ENCODE measurements at regions not wholly inside any gene's neighbourhood (a gene's known extent, or its start where the extent isn't known, plus 50 kb on each side); places are given as distances from the start of the nearest gene placed in this dataset.

- Histone ChIP-seq H4K20me1 (ENCODE audit: insufficient read depth, low read length) (no peaks in the 10 kb centered on the region), H3K4me2 (replicated peaks; ENCODE audit: extremely low read depth, low read length, poor library complexity, severe bottlenecking) (no peak overlapping the region), H2AFZ (ENCODE audit: insufficient read depth, low read depth, low read length, poor library complexity, severe bottlenecking) (no peak overlapping the region), H3K36me3 (replicated peaks in 1 of 2; ENCODE audit: control insufficient read depth in 1 of 2, insufficient read depth in 2 of 2, low read length in 2 of 2) (no peaks in the 10 kb centered on the region), H3K4me1 (ENCODE audit: control insufficient read depth in 1 of 2, insufficient read depth in 2 of 2, low read length in 2 of 2) (no peaks in the 10 kb centered on the region), H3K9ac (ENCODE audit: insufficient read depth, low read length, poor library complexity, severe bottlenecking) (no peak overlapping the region), H3K27ac (ENCODE audit: low read depth in 1 of 2, low read length in 2 of 2) (no peak overlapping the region), H3K79me2 (ENCODE audit: insufficient read depth, low read length) (no peaks in the 10 kb centered on the region), H3K9me3 (replicated peaks in 1 of 2; ENCODE audit: control insufficient read depth in 1 of 2, insufficient read depth in 1 of 2, low read length in 2 of 2) (no peaks in the 10 kb centered on the region), H3K4me3 (replicated peaks in 1 of 3; ENCODE audit: low read depth in 2 of 3, low read length in 3 of 3) (no peak overlapping the region), H3K27me3 (ENCODE audit: control insufficient read depth in 2 of 2, insufficient read depth in 2 of 2, low read length in 2 of 2) (no peaks in the 10 kb centered on the region)
- no peak overlapping the region for H3K27ac Mint-ChIP-seq
- peaks cover 0 to 4% (median 0%) of the 10 kb centered on the region in 7 donors for H3K9me3 Mint-ChIP-seq
- TF ChIP-seq CTCF (IDR thresholded peaks at IDR 0.05), result no peak
- WGBS (ENCODE audit: insufficient coverage), result 80% methylated on average over 1 of the region's 2 CpGs
- H3K27me3 Mint-ChIP-seq (ENCODE audit: low read depth in 3 of 3), result peaks cover 0 to 2% (median 1%) of the 10 kb centered on the region in 3 donors
- DNase-seq, result no peak
- intact Hi-C loops (cut with micrococcal nuclease), result no loop called here
- no peaks in the 10 kb centered on the region for H3K36me3 Mint-ChIP-seq
- H3K4me1 Mint-ChIP-seq, result no peaks in the 10 kb centered on the region
- no peak overlapping the region for H3K4me3 Mint-ChIP-seq
Observed at GRCh38 chr2:196362973-196363549, 191.7 kb upstream of the STK17B start.

GRCh38 chr2:196365145-196365544 lies 193.8 kb upstream of the STK17B start:
- Histone ChIP-seq H2AFZ (ENCODE audit: insufficient read depth, low read depth, low read length, poor library complexity, severe bottlenecking) (no peak overlapping the region), H3K27ac (ENCODE audit: low read depth in 1 of 2, low read length in 2 of 2) (no peak overlapping the region), H3K9me3 (replicated peaks in 1 of 2; ENCODE audit: control insufficient read depth in 1 of 2, insufficient read depth in 1 of 2, low read length in 2 of 2) (peaks cover 0 to 3% of the 10 kb centered on the region in 2 donors), H4K20me1 (ENCODE audit: insufficient read depth, low read length) (no peaks in the 10 kb centered on the region), H3K4me3 (replicated peaks in 1 of 3; ENCODE audit: low read depth in 2 of 3, low read length in 3 of 3) (no peak overlapping the region), H3K4me1 (ENCODE audit: control insufficient read depth in 1 of 2, insufficient read depth in 2 of 2, low read length in 2 of 2) (no peaks in the 10 kb centered on the region), H3K79me2 (ENCODE audit: insufficient read depth, low read length) (no peaks in the 10 kb centered on the region), H3K36me3 (replicated peaks in 1 of 2; ENCODE audit: control insufficient read depth in 1 of 2, insufficient read depth in 2 of 2, low read length in 2 of 2) (no peaks in the 10 kb centered on the region), H3K27me3 (ENCODE audit: control insufficient read depth in 2 of 2, insufficient read depth in 2 of 2, low read length in 2 of 2) (no peaks in the 10 kb centered on the region), H3K9ac (ENCODE audit: insufficient read depth, low read length, poor library complexity, severe bottlenecking) (no peak overlapping the region), H3K4me2 (replicated peaks; ENCODE audit: extremely low read depth, low read length, poor library complexity, severe bottlenecking) (no peak overlapping the region)
- Mint-ChIP-seq H3K4me1 (no peaks in the 10 kb centered on the region), H3K9me3 (peaks cover 0 to 8% (median 3%) of the 10 kb centered on the region in 7 donors), H3K36me3 (no peaks in the 10 kb centered on the region), H3K27ac (no peak overlapping the region), H3K4me3 (no peak overlapping the region), H3K27me3 (ENCODE audit: low read depth in 3 of 3) (peaks cover 0 to 2% (median 1%) of the 10 kb centered on the region in 3 donors)
- TF ChIP-seq CTCF (IDR thresholded peaks at IDR 0.05), result no peak
- no peak for DNase-seq
- no CpG with 5 or more reads among the region's 3 CpGs for WGBS (ENCODE audit: insufficient coverage)
- intact Hi-C loops (cut with micrococcal nuclease), result no loop called here

Data from CD14-positive monocyte (primary cell).